ENCODE measurements at regions not wholly inside any gene's neighbourhood (a gene's known extent, or its start where the extent isn't known, plus 50 kb on each side); places are given as distances from the start of the nearest gene placed in this dataset.

- ATAC-seq (ENCODE audit: low read depth) (no peak), DNase-seq (ENCODE audit: low spot score) (no peak)
- Histone ChIP-seq H3K36me3 (ENCODE audit: low read depth) (no peaks in the 10 kb centered on the region), H3K27me3 (ENCODE audit: insufficient read depth, poor library complexity, severe bottlenecking) (no peaks in the 10 kb centered on the region), H3K4me3 (ENCODE audit: severe bottlenecking) (no peak overlapping the region), H3K4me1 (ENCODE audit: insufficient read depth, poor library complexity, severe bottlenecking) (no peaks in the 10 kb centered on the region), H3K9me3 (ENCODE audit: severe bottlenecking) (no peaks in the 10 kb centered on the region), H3K27ac (ENCODE audit: poor library complexity, severe bottlenecking) (no peak overlapping the region)
- no peak for TF ChIP-seq CTCF (IDR thresholded peaks at IDR 0.05; ENCODE audit: poor library complexity, severe bottlenecking)
These were observed 135.9 kb upstream of the PAX6 start for GRCh38 chr11:31947051-31947450.

- H3K36me3 ChIP-seq (ENCODE audit: low read depth) = no peaks in the 10 kb centered on the region
- H3K27ac ChIP-seq (ENCODE audit: poor library complexity, severe bottlenecking) = no peak overlapping the region
- no peaks in the 10 kb centered on the region for H3K4me1 ChIP-seq (ENCODE audit: insufficient read depth, poor library complexity, severe bottlenecking)
- DNase-seq (ENCODE audit: low spot score) (no peak), ATAC-seq (ENCODE audit: low read depth) (no peak)
- no peaks in the 10 kb centered on the region for H3K9me3 ChIP-seq (ENCODE audit: severe bottlenecking)
- peaks cover 3% of the 10 kb centered on the region for H3K27me3 ChIP-seq (ENCODE audit: insufficient read depth, poor library complexity, severe bottlenecking)
- TF ChIP-seq CTCF (IDR thresholded peaks at IDR 0.05; ENCODE audit: poor library complexity, severe bottlenecking) = no peak
- no peak overlapping the region for H3K4me3 ChIP-seq (ENCODE audit: severe bottlenecking)
These were observed 132.1 kb upstream of the PAX6 start for GRCh38 chr11:31943056-31943780.

- DNase-seq (ENCODE audit: low spot score) (no peak), ATAC-seq (ENCODE audit: low read depth) (no peak)
- Histone ChIP-seq H3K27me3 (ENCODE audit: insufficient read depth, poor library complexity, severe bottlenecking) (peaks cover 3% of the 10 kb centered on the region), H3K4me3 (ENCODE audit: severe bottlenecking) (no peak overlapping the region), H3K4me1 (ENCODE audit: insufficient read depth, poor library complexity, severe bottlenecking) (no peaks in the 10 kb centered on the region), H3K36me3 (ENCODE audit: low read depth) (no peaks in the 10 kb centered on the region), H3K27ac (ENCODE audit: poor library complexity, severe bottlenecking) (no peak overlapping the region), H3K9me3 (ENCODE audit: severe bottlenecking) (no peaks in the 10 kb centered on the region)
- TF ChIP-seq CTCF (IDR thresholded peaks at IDR 0.05; ENCODE audit: poor library complexity, severe bottlenecking) = no peak
These were observed 129.4 kb upstream of the PAX6 start for GRCh38 chr11:31940371-31941037.

GRCh38 chr11:31939004-31939403 is 127.9 kb upstream of the PAX6 start:
- no peak for DNase-seq (ENCODE audit: low spot score)
- H3K27ac ChIP-seq (ENCODE audit: poor library complexity, severe bottlenecking) = no peak overlapping the region
- no peaks in the 10 kb centered on the region for H3K9me3 ChIP-seq (ENCODE audit: severe bottlenecking)
- no peaks in the 10 kb centered on the region for H3K4me1 ChIP-seq (ENCODE audit: insufficient read depth, poor library complexity, severe bottlenecking)
- H3K27me3 ChIP-seq (ENCODE audit: insufficient read depth, poor library complexity, severe bottlenecking) = peaks cover 3% of the 10 kb centered on the region
- no peaks in the 10 kb centered on the region for H3K36me3 ChIP-seq (ENCODE audit: low read depth)
- TF ChIP-seq CTCF (IDR thresholded peaks at IDR 0.05; ENCODE audit: poor library complexity, severe bottlenecking) = no peak
- no peak for ATAC-seq (ENCODE audit: low read depth)
- no peak overlapping the region for H3K4me3 ChIP-seq (ENCODE audit: severe bottlenecking)

GRCh38 chr11:31936312-31936711 is 125.2 kb upstream of the PAX6 start:
- DNase-seq (ENCODE audit: low spot score) (no peak), ATAC-seq (ENCODE audit: low read depth) (no peak)
- H3K27me3 ChIP-seq (ENCODE audit: insufficient read depth, poor library complexity, severe bottlenecking) = peaks cover 3% of the 10 kb centered on the region

More at GRCh38 chr11:31936312-31936711, 125.2 kb upstream of the PAX6 start:
- Histone ChIP-seq H3K36me3 (ENCODE audit: low read depth) (no peaks in the 10 kb centered on the region), H3K4me3 (ENCODE audit: severe bottlenecking) (no peak overlapping the region), H3K4me1 (ENCODE audit: insufficient read depth, poor library complexity, severe bottlenecking) (no peaks in the 10 kb centered on the region), H3K9me3 (ENCODE audit: severe bottlenecking) (no peaks in the 10 kb centered on the region), H3K27ac (ENCODE audit: poor library complexity, severe bottlenecking) (no peak overlapping the region)
- TF ChIP-seq CTCF (IDR thresholded peaks at IDR 0.05; ENCODE audit: poor library complexity, severe bottlenecking) = no peak

Measured in RWPE2 (cell line).